Gastroesophageal sphincter (tissue), 4 donors: ENCODE measurements at regions not wholly inside any gene's neighbourhood (a gene's known extent, or its start where the extent isn't known, plus 50 kb on each side); places are given as distances from the start of the nearest gene placed in this dataset.

Source experiments
- ATAC-seq: fragments of 150-250 bp; one replicate; pipeline ENCODE4 v1.9.1; 2016; ENCODE audit warnings: mild to moderate bottlenecking, moderate library complexity
- H3K27ac ChIP-seq, 4 donors: fragments of 200-600 bp; sonication (generic) in 3 of 4; 1 replicate in 3 of 4; 2 replicates in 1 of 4; pipeline ENCODE4 v1.5.1; 2016 to 2019
- H3K27me3 ChIP-seq: fragments of 200-600 bp; sonication (generic); one replicate; pipeline ENCODE4 v1.5.1; 2019
- H3K36me3 ChIP-seq, 2 donors: fragments of 200-600 bp; sonication (generic); one replicate each; pipeline ENCODE4 v1.5.1; 2019; ENCODE audit warnings: control low read depth in 1 of 2
- H3K4me1 ChIP-seq, 3 donors: fragments of 200-600 bp; sonication (generic); 1 replicate in 2 of 3; 2 replicates in 1 of 3; pipeline ENCODE4 v1.5.1; 2016 to 2019; ENCODE audit warnings: control low read depth in 2 of 3
- H3K4me3 ChIP-seq, 2 donors: fragments of 200-600 bp; sonication (generic); one replicate each; pipeline ENCODE4 v1.5.1; 2019; ENCODE audit warnings: mild to moderate bottlenecking in 1 of 2, moderate library complexity in 1 of 2
- H3K9me3 ChIP-seq, 3 donors: fragments of 200-600 bp; sonication (generic); one replicate each; pipeline ENCODE4 v1.5.1; 2017 to 2019; ENCODE audit warnings: control low read depth in 2 of 3
- CTCF ChIP-seq, 4 experiments: fragments of 200-600 bp in 2 of 4; fragments of 450-650 bp in 2 of 4; sonication (generic) in 1 of 4; IDR thresholded peaks; one replicate each; pipeline ENCODE4 v1.5.1; 2017 to 2019; ENCODE audit warnings: antibody characterized with exemption in 4 of 4, mild to moderate bottlenecking in 2 of 4, moderate library complexity in 2 of 4
- EP300 ChIP-seq: sonication (generic); formaldehyde crosslinking; IDR thresholded peaks from one replicate; pipeline ENCODE4 v1.6.1; 2017; ENCODE audit warnings: antibody characterized with exemption, mild to moderate bottlenecking
- POLR2A ChIP-seq, 2 donors: fragments of 450-650 bp; IDR thresholded peaks; one replicate each; pipeline ENCODE4 v1.6.1; 2017; ENCODE audit warnings: antibody characterized with exemption in 2 of 2, mild to moderate bottlenecking in 2 of 2, moderate library complexity in 1 of 2
- POLR2AphosphoS5 ChIP-seq: sonication (generic); formaldehyde crosslinking; IDR thresholded peaks from one replicate; pipeline ENCODE4 v1.6.1; 2017; ENCODE audit warnings: antibody characterized with exemption
- WGBS, 2 donors: methylation state at CpG; one replicate each; pipeline ENCODE4 v1.1.5; 2018; ENCODE audit warnings: low coverage in 1 of 2; 5-methylcytosine and 5-hydroxymethylcytosine counted together

GRCh38 chr6:85383042-85383441 is 66.8 kb upstream of the NT5E start:
- TF ChIP-seq EP300 (no peak), CTCF (IDR thresholded peaks at IDR 0.05) (no peak), POLR2AphosphoS5 (no peak), POLR2A (IDR thresholded peaks at IDR 0.05) (no peak)
- no peaks in the 10 kb centered on the region for H3K27me3 ChIP-seq
- no peaks in the 10 kb centered on the region for H3K4me1 ChIP-seq
- no peaks in the 10 kb centered on the region for H3K36me3 ChIP-seq
- no peak for ATAC-seq
- H3K9me3 ChIP-seq: no peaks in the 10 kb centered on the region
- H3K4me3 ChIP-seq: no peak overlapping the region
- WGBS, 2 donors: 56 to 58% methylated on average over 4 to 6 of the region's 6 CpGs
- H3K27ac ChIP-seq: no peak overlapping the region

GRCh38 chr6:85382541-85382940 is 67.3 kb upstream of the NT5E start:
- H3K36me3 ChIP-seq: no peaks in the 10 kb centered on the region
- 68 to 72% methylated on average over 5 of the region's 5 CpGs for WGBS, 2 donors
- no peak for TF ChIP-seq POLR2AphosphoS5
- no peak for TF ChIP-seq CTCF (IDR thresholded peaks at IDR 0.05)
- TF ChIP-seq POLR2A (IDR thresholded peaks at IDR 0.05): no peak
- no peak for TF ChIP-seq EP300
- H3K27ac ChIP-seq: no peak overlapping the region
- no peak overlapping the region for H3K4me3 ChIP-seq
- no peaks in the 10 kb centered on the region for H3K4me1 ChIP-seq
- H3K9me3 ChIP-seq: no peaks in the 10 kb centered on the region
- no peaks in the 10 kb centered on the region for H3K27me3 ChIP-seq
- no peak for ATAC-seq

GRCh38 chr6:85372915-85373270 is 77.0 kb upstream of the NT5E start:
- Histone ChIP-seq H3K27ac (no peak overlapping the region), H3K36me3 (no peaks in the 10 kb centered on the region), H3K4me1 (no peaks in the 10 kb centered on the region), H3K9me3 (no peaks in the 10 kb centered on the region), H3K27me3 (no peaks in the 10 kb centered on the region), H3K4me3 (no peak overlapping the region)
- TF ChIP-seq POLR2A (IDR thresholded peaks at IDR 0.05) (no peak), EP300 (no peak), CTCF (IDR thresholded peaks at IDR 0.05) (no peak), POLR2AphosphoS5 (no peak)
- WGBS, 2 donors: 69 to 75% methylated on average over 2 of the region's 2 CpGs
- no peak for ATAC-seq

GRCh38 chr6:85372188-85372914 is 77.5 kb upstream of the NT5E start:
- no peak overlapping the region for H3K27ac ChIP-seq
- no peak overlapping the region for H3K4me3 ChIP-seq
- H3K27me3 ChIP-seq: no peaks in the 10 kb centered on the region
- no peaks in the 10 kb centered on the region for H3K9me3 ChIP-seq
- H3K36me3 ChIP-seq: no peaks in the 10 kb centered on the region
- H3K4me1 ChIP-seq: no peaks in the 10 kb centered on the region
- WGBS, 2 donors: 71 to 93% methylated on average over 6 to 9 of the region's 9 CpGs
- ATAC-seq: no peak
- TF ChIP-seq EP300 (no peak), CTCF (IDR thresholded peaks at IDR 0.05) (no peak), POLR2A (IDR thresholded peaks at IDR 0.05) (no peak), POLR2AphosphoS5 (no peak)

- no peaks in the 10 kb centered on the region for H3K27me3 ChIP-seq
- H3K9me3 ChIP-seq: no peaks in the 10 kb centered on the region
- H3K27ac ChIP-seq: no peak overlapping the region
- no peak overlapping the region for H3K4me3 ChIP-seq
- H3K36me3 ChIP-seq: no peaks in the 10 kb centered on the region
- no peak for TF ChIP-seq POLR2A (IDR thresholded peaks at IDR 0.05)
- TF ChIP-seq EP300: no peak
- TF ChIP-seq POLR2AphosphoS5: no peak
- TF ChIP-seq CTCF (IDR thresholded peaks at IDR 0.05): no peak
- ATAC-seq: no peak
- WGBS, 2 donors: 69 to 75% methylated on average over 5 of the region's 5 CpGs
- no peaks in the 10 kb centered on the region for H3K4me1 ChIP-seq
Observed at GRCh38 chr6:85368631-85369030, 81.3 kb upstream of the NT5E start.
